Keratinocyte (primary cell): ENCODE measurements at regions not wholly inside any gene's neighbourhood (a gene's known extent, or its start where the extent isn't known, plus 50 kb on each side); places are given as distances from the start of the nearest gene placed in this dataset.
"Not testable (repeated sequence)": the region's sequence is repeated elsewhere in the genome, so short reads cannot be mapped to it uniquely, and the experiment has no call there.

Experiments
- DNase-seq: peaks from one replicate; pipeline ENCODE4 v3.0.0-alpha.2; 2011; ENCODE audit warnings: low read depth, missing footprints, low spot score
- FAIRE-seq: peaks from 2 replicates; lab custom pipeline; 2011; peaks lifted over from hg19 to GRCh38; lab: Jason Lieb, UNC
- H2AFZ ChIP-seq: 2 replicates; pipeline ENCODE4 v1.6.0; 2012; ENCODE audit warnings: low read length, control low read depth, inconsistent platforms; ENCODE audit not compliant: control insufficient read depth
- H3K27ac ChIP-seq: 2 replicates; pipeline ENCODE4 v1.5.1; 2011; ENCODE audit warnings: low read length; ENCODE audit not compliant: control insufficient read depth, insufficient read depth
- H3K27me3 ChIP-seq: 3 replicates; pipeline ENCODE4 v1.6.0; 2011; ENCODE audit warnings: low read length; ENCODE audit not compliant: control insufficient read depth, insufficient read depth; ENCODE audit errors: extremely low read depth
- H3K36me3 ChIP-seq, 2 experiments: 2 replicates in 1 of 2; 3 replicates in 1 of 2; pipeline ENCODE4 v1.5.1; 2011; ENCODE audit warnings: low read length in 2 of 2, mild to moderate bottlenecking in 1 of 2; ENCODE audit not compliant: control insufficient read depth in 2 of 2, insufficient read depth in 2 of 2; ENCODE audit errors: extremely low read depth in 1 of 2
- H3K4me1 ChIP-seq: 3 replicates; pipeline ENCODE4 v1.5.1; 2011; ENCODE audit warnings: low read length; ENCODE audit not compliant: control insufficient read depth, insufficient read depth; ENCODE audit errors: extremely low read depth
- H3K4me2 ChIP-seq: 3 replicates; pipeline ENCODE4 v1.6.0; 2011; ENCODE audit warnings: low read depth, low read length; ENCODE audit not compliant: control insufficient read depth, insufficient read depth; ENCODE audit errors: extremely low read depth
- H3K4me3 ChIP-seq, 3 experiments: fragments of 200-600 bp in 1 of 3; sonication (generic) in 1 of 3; 2 replicates in 2 of 3; 3 replicates in 1 of 3; pipeline ENCODE4 v1.5.1; 2011 to 2016; ENCODE audit warnings: low read length in 3 of 3, mild to moderate bottlenecking in 3 of 3, control low read depth in 2 of 3, inconsistent platforms in 1 of 3, low read depth in 1 of 3, mixed read lengths in 1 of 3, mixed run types in 1 of 3, moderate library complexity in 1 of 3; ENCODE audit not compliant: control insufficient read depth in 2 of 3, insufficient read depth in 2 of 3; ENCODE audit errors: extremely low read depth in 1 of 3
- H3K79me2 ChIP-seq: 2 replicates; pipeline ENCODE4 v1.6.0; 2012; ENCODE audit warnings: low read length; ENCODE audit not compliant: control insufficient read depth, insufficient read depth
- H3K9ac ChIP-seq: 3 replicates; pipeline ENCODE4 v1.6.0; 2011; ENCODE audit warnings: low read length; ENCODE audit not compliant: control insufficient read depth, insufficient read depth; ENCODE audit errors: extremely low read depth
- H3K9me1 ChIP-seq: 3 replicates; pipeline ENCODE4 v1.6.0; 2011; ENCODE audit warnings: low read length; ENCODE audit not compliant: control insufficient read depth, insufficient read depth; ENCODE audit errors: extremely low read depth
- H3K9me3 ChIP-seq: 2 replicates; pipeline ENCODE4 v1.5.1; 2012; ENCODE audit warnings: low read depth, low read length; ENCODE audit not compliant: control insufficient read depth
- H4K20me1 ChIP-seq: 3 replicates; pipeline ENCODE4 v1.6.0; 2011; ENCODE audit warnings: low read length; ENCODE audit not compliant: control insufficient read depth, insufficient read depth; ENCODE audit errors: extremely low read depth
- EZH2 ChIP-seq: IDR thresholded peaks from one replicate; pipeline ENCODE4 v1.6.1; 2012; ENCODE audit warnings: inconsistent platforms, mild to moderate bottlenecking, low read length, moderate library complexity
- dilution Hi-C: fragments of 300-500 bp; cut with MboI; formaldehyde crosslinking; loops from one replicate; pipeline ENCODE4 v1.7.0; 2020; ENCODE audit warnings: low sequenced_read_pairs; ENCODE audit not compliant: extremely low pct_ligation_motif_present
- TF ChIP-seq, protein P1 (sequence below), 3 experiments: IDR thresholded peaks in 1 of 3; conservative IDR thresholded peaks in 1 of 3; optimal IDR thresholded peaks in 1 of 3; 2 replicates in 2 of 3; 3 replicates in 1 of 3; pipeline versions ENCODE3 to v1.5.1; 2011; ENCODE audit warnings: low read length in 3 of 3, mild to moderate bottlenecking in 3 of 3, moderate library complexity in 2 of 3, control low read depth in 1 of 3, inconsistent platforms in 1 of 3; ENCODE audit not compliant: insufficient read depth in 2 of 3; ENCODE audit errors: extremely low read depth in 1 of 3

DNA sequence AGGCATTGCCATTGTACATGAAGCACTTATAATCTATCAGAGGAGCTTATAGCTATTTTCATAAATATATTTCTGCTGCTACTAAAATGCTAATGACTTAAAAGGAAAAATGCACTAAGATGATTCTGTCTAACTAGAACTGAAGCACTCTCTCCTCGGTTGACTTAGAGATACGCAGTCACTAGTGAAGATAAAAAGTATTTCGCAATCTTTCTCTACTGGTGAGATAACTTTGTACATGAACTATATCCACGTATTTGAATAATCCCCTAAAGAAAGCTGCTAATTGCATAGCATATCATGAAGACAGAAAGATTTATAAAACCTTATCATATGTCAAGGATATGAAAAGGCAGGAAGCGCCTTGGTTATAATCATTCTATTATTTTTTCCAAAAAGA lies 658.1 kb upstream of the PRMT6 start:
- dilution Hi-C loops, result no loop called here
- no peaks in the 10 kb centered on the region for H3K9me3 ChIP-seq
- H3K79me2 ChIP-seq, result no peaks in the 10 kb centered on the region
- H4K20me1 ChIP-seq, result no peaks in the 10 kb centered on the region
- no peak overlapping the region for H3K27ac ChIP-seq
- no peak overlapping the region for H3K4me3 ChIP-seq
- no peak overlapping the region for H3K9ac ChIP-seq
- H3K27me3 ChIP-seq, result no peaks in the 10 kb centered on the region
- no peak overlapping the region for H2AFZ ChIP-seq
- no peak overlapping the region for H3K4me2 ChIP-seq
- no peaks in the 10 kb centered on the region for H3K36me3 ChIP-seq
- DNase-seq (no peak), FAIRE-seq (no peak)
- H3K9me1 ChIP-seq, result no peaks in the 10 kb centered on the region
- TF ChIP-seq, protein P1, sequence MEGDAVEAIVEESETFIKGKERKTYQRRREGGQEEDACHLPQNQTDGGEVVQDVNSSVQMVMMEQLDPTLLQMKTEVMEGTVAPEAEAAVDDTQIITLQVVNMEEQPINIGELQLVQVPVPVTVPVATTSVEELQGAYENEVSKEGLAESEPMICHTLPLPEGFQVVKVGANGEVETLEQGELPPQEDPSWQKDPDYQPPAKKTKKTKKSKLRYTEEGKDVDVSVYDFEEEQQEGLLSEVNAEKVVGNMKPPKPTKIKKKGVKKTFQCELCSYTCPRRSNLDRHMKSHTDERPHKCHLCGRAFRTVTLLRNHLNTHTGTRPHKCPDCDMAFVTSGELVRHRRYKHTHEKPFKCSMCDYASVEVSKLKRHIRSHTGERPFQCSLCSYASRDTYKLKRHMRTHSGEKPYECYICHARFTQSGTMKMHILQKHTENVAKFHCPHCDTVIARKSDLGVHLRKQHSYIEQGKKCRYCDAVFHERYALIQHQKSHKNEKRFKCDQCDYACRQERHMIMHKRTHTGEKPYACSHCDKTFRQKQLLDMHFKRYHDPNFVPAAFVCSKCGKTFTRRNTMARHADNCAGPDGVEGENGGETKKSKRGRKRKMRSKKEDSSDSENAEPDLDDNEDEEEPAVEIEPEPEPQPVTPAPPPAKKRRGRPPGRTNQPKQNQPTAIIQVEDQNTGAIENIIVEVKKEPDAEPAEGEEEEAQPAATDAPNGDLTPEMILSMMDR (optimal IDR thresholded peaks at IDR 0.05 in 1 of 3, IDR thresholded peaks at IDR 0.05 in 1 of 3, conservative IDR thresholded peaks at IDR 0.05 in 1 of 3; ENCODE audit: extremely low read depth in 1 of 3, insufficient read depth in 2 of 3, low read length in 3 of 3), result no peak
- TF ChIP-seq EZH2, result no peak
- H3K4me1 ChIP-seq, result no peaks in the 10 kb centered on the region

DNA sequence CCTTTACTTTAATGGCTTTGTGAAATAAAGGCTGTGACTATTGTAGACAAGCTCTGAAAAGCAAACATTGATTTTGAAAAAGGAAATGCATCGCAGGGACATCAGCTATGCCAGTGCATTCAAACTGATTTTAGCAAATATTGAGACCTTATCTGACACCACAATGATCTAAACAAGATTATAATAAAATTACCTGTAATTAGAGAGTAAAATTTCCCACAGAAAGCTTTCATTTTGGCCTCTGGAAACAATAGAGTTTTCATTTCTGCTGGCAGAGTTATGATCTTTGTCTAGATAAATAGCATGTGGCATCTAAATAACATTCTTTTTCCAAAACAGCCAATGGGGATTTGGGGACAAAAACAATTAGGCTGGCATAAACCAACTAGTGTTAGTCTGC lies 650.4 kb upstream of the PRMT6 start:
- no peak overlapping the region for H3K27ac ChIP-seq
- H3K4me2 ChIP-seq, result no peak overlapping the region
- H3K4me3 ChIP-seq, result no peak overlapping the region
- no peak overlapping the region for H3K9ac ChIP-seq
- TF ChIP-seq, protein P1 (optimal IDR thresholded peaks at IDR 0.05 in 1 of 3, IDR thresholded peaks at IDR 0.05 in 1 of 3, conservative IDR thresholded peaks at IDR 0.05 in 1 of 3; ENCODE audit: extremely low read depth in 1 of 3, insufficient read depth in 2 of 3, low read length in 3 of 3), result no peak
- TF ChIP-seq EZH2, result no peak
- FAIRE-seq (no peak), DNase-seq (no peak)
- H3K36me3 ChIP-seq, result no peaks in the 10 kb centered on the region
- H3K27me3 ChIP-seq, result no peaks in the 10 kb centered on the region
- no peaks in the 10 kb centered on the region for H3K4me1 ChIP-seq
- dilution Hi-C loops, result no loop called here
- H2AFZ ChIP-seq, result no peak overlapping the region
- H3K9me3 ChIP-seq, result no peaks in the 10 kb centered on the region
- no peaks in the 10 kb centered on the region for H4K20me1 ChIP-seq
- H3K9me1 ChIP-seq, result no peaks in the 10 kb centered on the region
- no peaks in the 10 kb centered on the region for H3K79me2 ChIP-seq

DNA sequence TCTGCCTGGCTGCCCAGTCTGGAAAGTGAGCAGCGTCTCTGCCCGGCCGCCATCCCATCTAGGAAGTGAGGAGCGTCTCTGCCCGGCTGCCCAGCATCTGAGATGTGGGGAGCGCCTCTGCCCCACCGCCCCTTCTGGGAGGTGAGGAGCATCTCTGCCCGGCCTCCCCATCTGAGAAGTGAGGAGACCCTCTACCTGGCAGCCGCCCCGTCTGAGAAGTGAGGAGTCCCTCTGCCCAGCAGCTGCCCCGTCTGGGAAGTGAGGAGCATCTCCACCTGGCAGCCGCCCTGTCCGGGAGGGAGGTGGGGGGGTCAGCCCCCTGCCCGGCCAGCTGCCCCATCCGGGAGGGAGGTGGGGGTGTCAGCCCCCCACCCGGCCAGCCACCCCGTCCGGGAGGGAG lies 644.2 kb upstream of the PRMT6 start:
- H4K20me1 ChIP-seq, H3K9ac ChIP-seq, H3K36me3 ChIP-seq, H3K9me3 ChIP-seq, H3K4me3 ChIP-seq, H3K27ac ChIP-seq, H3K4me1 ChIP-seq, H3K9me1 ChIP-seq, dilution Hi-C loops, FAIRE-seq, H2AFZ ChIP-seq, H3K4me2 ChIP-seq, H3K79me2 ChIP-seq, H3K27me3 ChIP-seq, DNase-seq: not testable (repeated sequence)
